ENCODE measurements at regions not wholly inside any gene's neighbourhood (a gene's known extent, or its start where the extent isn't known, plus 50 kb on each side); places are given as distances from the start of the nearest gene placed in this dataset.

DNA sequence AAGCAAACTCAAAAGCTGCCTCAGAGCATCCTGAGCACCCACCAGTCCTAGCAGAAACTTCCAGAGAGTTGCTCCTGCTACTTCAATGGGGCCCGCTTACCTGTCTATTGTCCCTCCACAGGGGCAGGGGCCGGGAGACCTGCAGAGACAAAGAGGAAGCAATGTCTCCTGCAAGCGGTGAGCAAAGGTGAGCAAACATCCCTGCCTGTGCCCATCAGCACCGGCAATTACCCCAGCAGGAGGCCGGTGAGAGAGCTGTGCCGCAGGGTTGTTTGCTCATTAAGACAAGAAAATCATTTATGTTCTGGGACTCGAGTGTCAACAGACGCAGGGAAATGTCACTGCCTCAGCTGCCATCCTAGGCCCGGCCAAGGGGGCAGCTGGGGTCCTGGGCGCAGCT is 53.8 kb upstream of the TARDBP start:
- DNase-seq (ENCODE audit: low read depth in 4 of 4, low spot score in 3 of 4): no peak

DNA sequence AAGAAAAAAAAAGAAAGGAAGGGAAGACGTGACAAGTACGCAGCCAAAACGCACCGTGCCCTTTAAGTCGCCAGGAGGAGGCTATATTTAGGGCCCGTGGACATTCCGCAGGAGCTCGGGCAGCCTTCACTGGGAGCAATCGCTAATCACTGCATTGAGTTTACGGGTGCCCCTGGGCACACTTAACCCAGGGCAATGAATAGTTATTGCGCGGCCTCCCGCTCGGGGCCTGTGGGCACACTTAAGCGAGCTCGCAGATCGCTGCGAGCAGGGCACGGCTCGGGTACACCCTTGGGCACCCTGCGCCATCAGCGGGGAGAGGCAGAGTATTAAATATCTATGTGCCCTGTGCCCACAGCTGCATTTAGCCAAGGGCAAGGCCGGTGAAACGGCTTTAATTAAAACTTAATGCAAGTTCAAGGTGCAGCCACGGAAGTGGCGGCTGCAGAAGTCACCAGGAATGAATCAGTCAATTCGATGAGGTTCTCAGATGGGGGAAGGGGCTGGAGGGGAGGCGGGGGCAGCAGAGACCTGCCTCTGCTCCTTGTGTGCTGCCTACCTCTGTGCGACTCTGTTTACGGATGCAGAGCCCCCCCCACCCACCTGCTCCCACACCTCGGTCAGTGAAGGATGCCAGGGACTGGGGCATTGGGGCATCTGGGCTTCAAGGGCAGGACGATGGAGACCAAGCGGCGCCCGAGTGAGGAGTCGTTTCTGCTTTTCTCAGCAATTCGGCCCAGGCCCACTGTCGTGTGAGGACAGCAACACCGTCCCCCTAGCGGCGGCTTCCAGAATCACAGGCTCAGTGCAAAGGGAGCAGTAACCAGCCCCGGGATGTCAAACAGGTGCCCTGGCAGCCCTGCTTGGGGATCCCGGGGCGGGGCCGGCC is 51.8 kb upstream of the TARDBP start:
- peak; percentile 52 to 71 (median 67) for DNase-seq (ENCODE audit: low read depth in 4 of 4, low spot score in 3 of 4)

DNA sequence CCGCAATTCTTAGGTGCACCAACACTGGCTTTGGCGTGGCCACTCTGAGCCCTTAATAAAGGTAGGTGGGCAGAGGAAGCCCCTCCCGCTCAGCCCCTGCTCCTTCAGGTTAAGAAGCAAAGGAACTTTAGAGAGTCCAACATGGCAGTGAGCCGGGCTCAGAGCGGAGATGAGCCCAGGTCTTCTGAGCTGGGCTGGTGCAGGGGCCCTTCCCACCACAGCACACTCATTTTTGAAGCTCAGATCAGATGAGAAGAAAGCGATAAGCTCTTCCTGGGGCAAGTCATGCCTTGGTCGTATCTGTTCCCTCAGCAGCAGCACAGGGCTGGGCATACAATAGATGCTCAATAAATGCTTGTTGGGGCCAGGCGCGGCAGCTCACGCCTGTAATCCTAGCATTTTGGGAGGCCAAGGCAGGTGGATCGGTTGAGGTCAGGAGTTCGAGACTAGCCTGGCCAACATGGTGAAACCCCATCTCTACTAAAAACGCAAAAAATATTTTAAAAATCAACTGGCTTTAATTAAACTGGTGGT is 51.1 kb upstream of the TARDBP start:
- no peak for DNase-seq (ENCODE audit: low read depth in 4 of 4, low spot score in 3 of 4)

DNA sequence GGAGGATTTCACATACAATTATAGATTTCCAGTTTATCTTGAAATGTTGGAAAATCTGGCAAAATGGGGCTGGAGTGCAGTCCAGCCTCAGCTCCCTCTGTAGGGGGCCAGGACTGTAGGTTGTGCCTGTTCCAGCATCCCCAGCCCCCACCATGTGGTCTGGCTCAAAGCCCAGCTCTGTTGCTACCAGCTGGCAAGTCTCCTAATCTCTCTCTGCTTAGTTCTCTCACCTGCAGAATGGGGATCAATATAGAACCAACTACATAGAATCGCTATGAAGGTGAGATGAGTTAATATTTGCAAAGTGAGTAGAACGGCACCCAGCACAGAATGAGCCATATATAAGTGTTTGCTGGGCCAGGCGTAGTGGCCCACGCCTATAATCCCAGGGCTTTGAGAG is 50.0 kb upstream of the TARDBP start:
- no peak for DNase-seq (ENCODE audit: low read depth in 4 of 4, low spot score in 3 of 4)
